ENCODE measurements at regions not wholly inside any gene's neighbourhood (a gene's known extent, or its start where the extent isn't known, plus 50 kb on each side); places are given as distances from the start of the nearest gene placed in this dataset.

GRCh38 chr13:112187527-112188297 lies 120.8 kb downstream of the SOX1 start:
- H3K36me3 ChIP-seq, result no peaks in the 10 kb centered on the region
- H3K27me3 ChIP-seq, result peaks cover 0 to 13% (median 0%) of the 10 kb centered on the region in 3 donors
- H3K4me1 ChIP-seq, result no peaks in the 10 kb centered on the region
- DNase-seq, result no peak
- TF ChIP-seq POLR2A (IDR thresholded peaks at IDR 0.05) (no peak), POLR2AphosphoS5 (IDR thresholded peaks at IDR 0.05) (no peak), CTCF (IDR thresholded peaks at IDR 0.05) (no peak), EP300 (IDR thresholded peaks at IDR 0.05) (no peak)
- H3K27ac ChIP-seq, result no peak overlapping the region
- H3K9me3 ChIP-seq, result peaks cover 0 to 7% (median 3%) of the 10 kb centered on the region in 4 donors
- 88 to 92% (median 90%) methylated on average over 14 to 18 of the region's 18 CpGs for WGBS, 5 donors
- intact Hi-C loops (cut with DNase I; ENCODE audit: low total_unique reads), result no loop called here
- H3K4me3 ChIP-seq, result no peak overlapping the region

- no peak for DNase-seq
- Histone ChIP-seq H3K36me3 (no peaks in the 10 kb centered on the region), H3K27ac (no peak overlapping the region), H3K4me1 (no peaks in the 10 kb centered on the region), H3K4me3 (no peak overlapping the region), H3K9me3 (peaks cover 0 to 7% (median 3%) of the 10 kb centered on the region in 4 donors), H3K27me3 (peaks cover 0 to 8% (median 0%) of the 10 kb centered on the region in 3 donors)
- TF ChIP-seq CTCF (IDR thresholded peaks at IDR 0.05) (no peak), POLR2AphosphoS5 (IDR thresholded peaks at IDR 0.05) (no peak), EP300 (IDR thresholded peaks at IDR 0.05) (no peak), POLR2A (IDR thresholded peaks at IDR 0.05) (no peak)
- intact Hi-C loops (cut with DNase I; ENCODE audit: low total_unique reads), result no loop called here
- 83 to 93% (median 88%) methylated on average over 6 of the region's 6 CpGs for WGBS, 5 donors
These were observed 121.3 kb downstream of the SOX1 start for GRCh38 chr13:112188298-112188610.

- TF ChIP-seq POLR2A (IDR thresholded peaks at IDR 0.05) (no peak), EP300 (IDR thresholded peaks at IDR 0.05) (no peak), POLR2AphosphoS5 (IDR thresholded peaks at IDR 0.05) (no peak), CTCF (IDR thresholded peaks at IDR 0.05) (no peak)
- 78 to 91% (median 87%) methylated on average over 15 of the region's 15 CpGs for WGBS, 5 donors
- intact Hi-C loops (cut with DNase I; ENCODE audit: low total_unique reads), result no loop called here
- Histone ChIP-seq H3K36me3 (no peaks in the 10 kb centered on the region), H3K9me3 (peaks cover 0 to 7% (median 3%) of the 10 kb centered on the region in 4 donors), H3K4me1 (no peaks in the 10 kb centered on the region), H3K4me3 (no peak overlapping the region), H3K27me3 (peaks cover 0 to 15% (median 0%) of the 10 kb centered on the region in 3 donors), H3K27ac (no peak overlapping the region)
- no peak for DNase-seq
These were observed 126.7 kb downstream of the SOX1 start for GRCh38 chr13:112193463-112194166.

GRCh38 chr13:112194167-112194530 lies 127.2 kb downstream of the SOX1 start:
- intact Hi-C loops (cut with DNase I; ENCODE audit: low total_unique reads), result no loop called here
- Histone ChIP-seq H3K27ac (no peak overlapping the region), H3K36me3 (no peaks in the 10 kb centered on the region), H3K9me3 (peaks cover 0 to 7% (median 3%) of the 10 kb centered on the region in 4 donors), H3K27me3 (peaks cover 0 to 19% (median 0%) of the 10 kb centered on the region in 3 donors), H3K4me3 (no peak overlapping the region), H3K4me1 (no peaks in the 10 kb centered on the region)
- no peak for TF ChIP-seq EP300 (IDR thresholded peaks at IDR 0.05)
- TF ChIP-seq POLR2A (IDR thresholded peaks at IDR 0.05), result no peak
- no peak for TF ChIP-seq CTCF (IDR thresholded peaks at IDR 0.05)
- no peak for TF ChIP-seq POLR2AphosphoS5 (IDR thresholded peaks at IDR 0.05)
- 86 to 94% (median 89%) methylated on average over 20 to 22 of the region's 22 CpGs for WGBS, 5 donors
- no peak for DNase-seq
